Transverse colon (tissue), 4 donors: ENCODE measurements at regions not wholly inside any gene's neighbourhood (a gene's known extent, or its start where the extent isn't known, plus 50 kb on each side); places are given as distances from the start of the nearest gene placed in this dataset.

Source experiments
- POLR2AphosphoS5 ChIP-seq, 3 donors: sonication (generic); formaldehyde crosslinking; IDR thresholded peaks; one replicate each; pipeline ENCODE4 v1.6.1; 2016; ENCODE audit warnings: antibody characterized with exemption in 3 of 3
- TF ChIP-seq, protein P1 (sequence below), 5 experiments: fragments of 200-600 bp in 3 of 5; fragments of 450-650 bp in 2 of 5; sonication (generic) in 3 of 5; IDR thresholded peaks; 1 replicate in 2 of 5; 2 replicates in 3 of 5; pipeline ENCODE4 v1.5.1; 2016 to 2017; ENCODE audit warnings: antibody characterized with exemption in 5 of 5, inconsistent platforms in 3 of 5, mild to moderate bottlenecking in 2 of 5, moderate library complexity in 1 of 5

DNA sequence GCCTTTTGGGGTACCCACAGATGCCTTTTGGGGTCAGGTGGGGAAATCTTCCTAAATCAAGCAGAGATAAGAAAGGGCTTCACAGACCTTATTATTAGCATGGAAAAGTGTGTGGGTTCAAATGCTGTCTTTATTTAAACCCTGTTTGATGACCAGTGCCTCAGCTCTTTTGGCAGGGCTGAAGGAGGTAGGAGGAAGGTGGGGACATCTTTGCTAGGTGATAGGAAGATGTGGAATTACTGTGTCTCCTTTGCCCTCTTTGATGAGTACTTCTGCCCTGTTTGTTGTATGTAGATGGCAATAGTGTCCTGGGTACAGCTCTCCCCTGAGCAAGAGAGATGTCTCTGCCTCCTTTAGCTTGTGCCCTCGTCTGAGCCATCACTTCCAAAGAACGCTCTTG lies 333.3 kb upstream of the ROPN1 start:
- TF ChIP-seq, protein P1, sequence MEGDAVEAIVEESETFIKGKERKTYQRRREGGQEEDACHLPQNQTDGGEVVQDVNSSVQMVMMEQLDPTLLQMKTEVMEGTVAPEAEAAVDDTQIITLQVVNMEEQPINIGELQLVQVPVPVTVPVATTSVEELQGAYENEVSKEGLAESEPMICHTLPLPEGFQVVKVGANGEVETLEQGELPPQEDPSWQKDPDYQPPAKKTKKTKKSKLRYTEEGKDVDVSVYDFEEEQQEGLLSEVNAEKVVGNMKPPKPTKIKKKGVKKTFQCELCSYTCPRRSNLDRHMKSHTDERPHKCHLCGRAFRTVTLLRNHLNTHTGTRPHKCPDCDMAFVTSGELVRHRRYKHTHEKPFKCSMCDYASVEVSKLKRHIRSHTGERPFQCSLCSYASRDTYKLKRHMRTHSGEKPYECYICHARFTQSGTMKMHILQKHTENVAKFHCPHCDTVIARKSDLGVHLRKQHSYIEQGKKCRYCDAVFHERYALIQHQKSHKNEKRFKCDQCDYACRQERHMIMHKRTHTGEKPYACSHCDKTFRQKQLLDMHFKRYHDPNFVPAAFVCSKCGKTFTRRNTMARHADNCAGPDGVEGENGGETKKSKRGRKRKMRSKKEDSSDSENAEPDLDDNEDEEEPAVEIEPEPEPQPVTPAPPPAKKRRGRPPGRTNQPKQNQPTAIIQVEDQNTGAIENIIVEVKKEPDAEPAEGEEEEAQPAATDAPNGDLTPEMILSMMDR (IDR thresholded peaks at IDR 0.05): no peak
- TF ChIP-seq POLR2AphosphoS5 (IDR thresholded peaks at IDR 0.05): no peak
